SK-N-MC (cell line): ENCODE measurements at regions not wholly inside any gene's neighbourhood (a gene's known extent, or its start where the extent isn't known, plus 50 kb on each side); places are given as distances from the start of the nearest gene placed in this dataset.
"Not testable (repeated sequence)": the region's sequence is repeated elsewhere in the genome, so short reads cannot be mapped to it uniquely, and the experiment has no call there.

ENCODE experiments used
- DNase-seq: peaks from one replicate; pipeline ENCODE4 v3.0.0-alpha.2; 2011; ENCODE audit warnings: low read depth, low spot score
- H3K27ac ChIP-seq: fragments of 200-600 bp; sonication (generic); 2 replicates; pipeline ENCODE4 v1.5.1; 2016; ENCODE audit warnings: mixed run types
- H3K36me3 ChIP-seq: fragments of 200-600 bp; sonication (generic); 2 replicates; pipeline ENCODE4 v1.6.1; 2017; ENCODE audit warnings: antibody characterized with exemption, low read length, mixed read lengths; ENCODE audit not compliant: insufficient read depth
- H3K4me3 ChIP-seq: fragments of 200-600 bp; sonication (generic); 2 replicates; pipeline ENCODE4 v1.5.1; 2016
- H3K9ac ChIP-seq: fragments of 200-600 bp; sonication (generic); 2 replicates; pipeline ENCODE4 v1.8.0; 2017; ENCODE audit warnings: mixed run types, mixed read lengths; ENCODE audit not compliant: insufficient read length
- H3K9me3 ChIP-seq: fragments of 200-600 bp; sonication (generic); 2 replicates; pipeline ENCODE4 v1.6.1; 2017; ENCODE audit warnings: low read depth, mild to moderate bottlenecking, antibody characterized with exemption, low read length, moderate library complexity, mixed read lengths
- EZH2 ChIP-seq: fragments of 200-600 bp; sonication (generic); IDR thresholded peaks from one replicate; pipeline ENCODE4 v1.6.1; 2017; ENCODE audit warnings: antibody characterized with exemption
- FOXP2 ChIP-seq: optimal IDR thresholded peaks from 2 replicates; pipeline ENCODE3; 2011; ENCODE audit warnings: mild to moderate bottlenecking, moderate library complexity; ENCODE audit not compliant: insufficient read depth; ENCODE audit errors: extremely low read length, control extremely low read depth
- POLR2AphosphoS5 ChIP-seq: IDR thresholded peaks from 2 replicates; pipeline ENCODE4 v1.6.1; 2012; ENCODE audit warnings: mild to moderate bottlenecking, low read depth, low read length, borderline replicate concordance

- no peaks in the 10 kb centered on the region for H3K36me3 ChIP-seq
- TF ChIP-seq FOXP2 (no peak), POLR2AphosphoS5 (no peak), EZH2 (no peak)
Observed at GRCh38 chr4:78703079-78703478, 73.1 kb upstream of the BMP2K start.

GRCh38 chr4:78704317-78704716 lies 71.8 kb upstream of the BMP2K start:
- TF ChIP-seq POLR2AphosphoS5 (no peak), FOXP2 (no peak), EZH2 (no peak)
- DNase-seq, result no peak
- Histone ChIP-seq H3K36me3 (no peaks in the 10 kb centered on the region), H3K9me3 (no peaks in the 10 kb centered on the region), H3K4me3 (no peak overlapping the region), H3K27ac (no peak overlapping the region), H3K9ac (no peak overlapping the region)

More at GRCh38 chr4:78703079-78703478, 73.1 kb upstream of the BMP2K start:
- H3K27ac ChIP-seq, result no peak overlapping the region
- no peak overlapping the region for H3K4me3 ChIP-seq
- H3K9me3 ChIP-seq, result no peaks in the 10 kb centered on the region
- no peak for DNase-seq
- H3K9ac ChIP-seq, result no peak overlapping the region

- no peak for DNase-seq
- TF ChIP-seq EZH2 (no peak), FOXP2 (no peak), POLR2AphosphoS5 (no peak)
- Histone ChIP-seq H3K4me3 (no peak overlapping the region), H3K9me3 (no peaks in the 10 kb centered on the region), H3K27ac (no peak overlapping the region), H3K36me3 (no peaks in the 10 kb centered on the region), H3K9ac (no peak overlapping the region)
Observed at GRCh38 chr4:78704981-78705683, 71.0 kb upstream of the BMP2K start.

DNA sequence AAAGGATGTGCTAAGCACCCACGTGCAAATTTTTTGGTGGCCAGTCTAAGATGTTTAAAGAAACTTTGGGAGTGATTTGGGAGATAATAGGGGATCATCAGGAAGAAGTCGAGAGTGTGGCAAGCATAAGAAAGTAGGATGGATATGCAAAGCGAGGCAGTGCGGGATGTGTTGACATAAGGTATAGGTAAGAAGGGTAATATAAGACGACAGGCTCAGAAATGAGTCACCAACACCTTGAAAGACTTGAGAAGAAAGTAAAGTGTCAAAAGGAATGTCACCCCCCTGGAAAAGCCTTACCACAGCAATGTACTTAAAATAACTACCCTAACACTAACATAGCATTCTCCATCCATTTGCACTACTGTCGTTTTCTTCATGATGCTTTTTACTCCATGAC lies 69.8 kb upstream of the BMP2K start:
- Histone ChIP-seq H3K9me3 (no peaks in the 10 kb centered on the region), H3K27ac (no peak overlapping the region), H3K4me3 (no peak overlapping the region)

DNA sequence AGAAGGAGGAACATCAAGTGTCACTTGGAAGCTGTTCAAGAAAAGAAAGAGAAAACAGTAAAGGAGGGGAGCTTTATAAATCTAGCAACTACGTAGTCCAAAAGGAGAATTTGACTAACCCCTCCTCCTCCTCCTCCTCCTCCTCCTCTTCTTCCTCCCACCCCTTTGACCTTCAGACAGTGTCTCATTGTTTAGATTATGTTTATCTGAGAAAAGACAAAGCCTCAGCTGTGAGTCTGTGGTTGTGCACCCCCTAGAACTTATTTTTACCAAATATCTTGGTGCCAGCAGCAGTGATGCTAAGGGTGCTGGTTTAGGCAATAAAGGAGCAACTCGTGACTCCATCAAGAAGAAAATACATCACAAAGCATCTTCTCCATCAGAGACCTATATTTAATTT lies 68.9 kb upstream of the BMP2K start:
- no peaks in the 10 kb centered on the region for H3K36me3 ChIP-seq
- DNase-seq, result no peak
- TF ChIP-seq POLR2AphosphoS5, result no peak
- TF ChIP-seq EZH2, result no peak
- no peak for TF ChIP-seq FOXP2
- no peak overlapping the region for H3K27ac ChIP-seq
- no peaks in the 10 kb centered on the region for H3K9me3 ChIP-seq
- no peak overlapping the region for H3K4me3 ChIP-seq
- H3K9ac ChIP-seq, result no peak overlapping the region

More for the DNA sequence above, 69.8 kb upstream of the BMP2K start:
- TF ChIP-seq EZH2 (no peak), FOXP2 (no peak), POLR2AphosphoS5 (no peak)
- no peak for DNase-seq
- Histone ChIP-seq H3K36me3 (no peaks in the 10 kb centered on the region), H3K9ac (no peak overlapping the region)

GRCh38 chr4:78707793-78708192 lies 68.4 kb upstream of the BMP2K start:
- Histone ChIP-seq H3K9me3 (no peaks in the 10 kb centered on the region), H3K27ac (no peak overlapping the region)

DNA sequence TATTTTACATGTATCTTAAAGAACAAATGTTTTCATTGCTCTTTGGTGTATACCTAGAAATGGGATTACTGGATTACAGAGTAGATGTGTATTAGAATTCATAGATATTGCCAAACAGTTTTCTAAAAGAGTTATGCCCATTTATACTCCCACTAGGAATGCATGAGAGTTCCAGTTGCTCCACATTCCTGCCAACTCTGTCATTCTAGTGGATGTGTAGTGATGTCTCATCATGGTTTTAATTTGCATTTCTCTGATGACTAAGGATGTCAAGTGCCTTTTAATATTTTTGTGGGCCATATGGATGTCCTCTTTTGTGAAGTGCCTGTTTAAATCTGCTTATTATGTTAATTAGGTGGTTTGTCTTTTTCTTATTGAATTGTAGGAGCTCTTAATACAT lies 65.6 kb upstream of the BMP2K start:
- no peak overlapping the region for H3K4me3 ChIP-seq
- no peak for DNase-seq
- TF ChIP-seq EZH2, result no peak
- TF ChIP-seq FOXP2, result no peak

More at GRCh38 chr4:78707793-78708192, 68.4 kb upstream of the BMP2K start:
- no peak for DNase-seq
- no peaks in the 10 kb centered on the region for H3K36me3 ChIP-seq
- TF ChIP-seq EZH2 (no peak), POLR2AphosphoS5 (no peak), FOXP2 (no peak)
- H3K4me3 ChIP-seq, result no peak overlapping the region
- H3K9ac ChIP-seq, result no peak overlapping the region

GRCh38 chr4:78711676-78712075 lies 64.5 kb upstream of the BMP2K start:
- H3K4me3 ChIP-seq, result no peak overlapping the region
- no peaks in the 10 kb centered on the region for H3K36me3 ChIP-seq
- no peak overlapping the region for H3K27ac ChIP-seq
- DNase-seq, result no peak
- H3K9ac ChIP-seq, result no peak overlapping the region
- TF ChIP-seq EZH2, result no peak
- TF ChIP-seq FOXP2, result no peak
- no peak for TF ChIP-seq POLR2AphosphoS5
- no peaks in the 10 kb centered on the region for H3K9me3 ChIP-seq

More for the DNA sequence above, 65.6 kb upstream of the BMP2K start:
- Histone ChIP-seq H3K36me3 (no peaks in the 10 kb centered on the region), H3K9me3 (no peaks in the 10 kb centered on the region), H3K27ac (no peak overlapping the region), H3K9ac (no peak overlapping the region)

GRCh38 chr4:78714598-78714997 lies 61.6 kb upstream of the BMP2K start:
- not testable (repeated sequence) for H3K9me3 ChIP-seq, H3K9ac ChIP-seq, H3K4me3 ChIP-seq, H3K36me3 ChIP-seq, DNase-seq, H3K27ac ChIP-seq

GRCh38 chr4:78715372-78715771 lies 60.8 kb upstream of the BMP2K start:
- not testable (repeated sequence) for H3K4me3 ChIP-seq, DNase-seq, H3K27ac ChIP-seq, H3K36me3 ChIP-seq, H3K9me3 ChIP-seq, H3K9ac ChIP-seq

- not testable (repeated sequence) for H3K27ac ChIP-seq, H3K4me3 ChIP-seq, DNase-seq, H3K9ac ChIP-seq, H3K36me3 ChIP-seq, H3K9me3 ChIP-seq
Observed at GRCh38 chr4:78717712-78718111, 58.4 kb upstream of the BMP2K start.
